Body of pancreas (tissue), 4 donors: ENCODE measurements at regions not wholly inside any gene's neighbourhood (a gene's known extent, or its start where the extent isn't known, plus 50 kb on each side); places are given as distances from the start of the nearest gene placed in this dataset.

Experiments
- POLR2A ChIP-seq, 3 donors: fragments of 450-650 bp; IDR thresholded peaks; one replicate each; pipeline ENCODE4 v1.6.1; 2016; ENCODE audit warnings: antibody characterized with exemption in 3 of 3, mild to moderate bottlenecking in 2 of 3
- TF ChIP-seq, protein P1 (sequence below), 7 experiments: fragments of 450-650 bp in 4 of 7; fragments of 200-600 bp in 3 of 7; sonication (generic) in 3 of 7; IDR thresholded peaks; one replicate each; pipeline ENCODE4 v1.5.1; 2016 to 2019; ENCODE audit warnings: antibody characterized with exemption in 7 of 7

DNA sequence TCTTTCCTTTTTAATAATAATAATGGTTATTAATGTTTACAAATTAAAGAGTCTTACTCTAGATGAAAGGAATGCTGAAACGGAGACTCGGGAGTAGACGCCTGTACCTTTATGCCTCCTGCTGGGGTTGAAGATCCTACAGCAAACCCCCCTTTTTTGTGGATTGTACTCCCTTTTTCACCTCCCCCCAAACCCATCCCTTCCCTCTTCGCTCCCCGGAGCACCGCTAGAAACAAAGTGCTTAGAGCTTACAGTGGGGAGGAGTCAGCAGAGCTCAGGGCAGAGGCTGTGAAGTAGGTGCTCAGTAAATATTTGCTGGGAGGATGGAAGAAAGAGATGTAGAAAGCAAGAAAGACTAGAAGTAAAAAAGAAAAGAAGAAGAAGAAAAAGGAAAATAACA, 169.7 kb downstream of the NXPE2 start:
- TF ChIP-seq, protein P1, sequence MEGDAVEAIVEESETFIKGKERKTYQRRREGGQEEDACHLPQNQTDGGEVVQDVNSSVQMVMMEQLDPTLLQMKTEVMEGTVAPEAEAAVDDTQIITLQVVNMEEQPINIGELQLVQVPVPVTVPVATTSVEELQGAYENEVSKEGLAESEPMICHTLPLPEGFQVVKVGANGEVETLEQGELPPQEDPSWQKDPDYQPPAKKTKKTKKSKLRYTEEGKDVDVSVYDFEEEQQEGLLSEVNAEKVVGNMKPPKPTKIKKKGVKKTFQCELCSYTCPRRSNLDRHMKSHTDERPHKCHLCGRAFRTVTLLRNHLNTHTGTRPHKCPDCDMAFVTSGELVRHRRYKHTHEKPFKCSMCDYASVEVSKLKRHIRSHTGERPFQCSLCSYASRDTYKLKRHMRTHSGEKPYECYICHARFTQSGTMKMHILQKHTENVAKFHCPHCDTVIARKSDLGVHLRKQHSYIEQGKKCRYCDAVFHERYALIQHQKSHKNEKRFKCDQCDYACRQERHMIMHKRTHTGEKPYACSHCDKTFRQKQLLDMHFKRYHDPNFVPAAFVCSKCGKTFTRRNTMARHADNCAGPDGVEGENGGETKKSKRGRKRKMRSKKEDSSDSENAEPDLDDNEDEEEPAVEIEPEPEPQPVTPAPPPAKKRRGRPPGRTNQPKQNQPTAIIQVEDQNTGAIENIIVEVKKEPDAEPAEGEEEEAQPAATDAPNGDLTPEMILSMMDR (IDR thresholded peaks at IDR 0.05), result no peak
- TF ChIP-seq POLR2A (IDR thresholded peaks at IDR 0.05), result no peak
